SK-N-MC (cell line): ENCODE measurements at regions not wholly inside any gene's neighbourhood (a gene's known extent, or its start where the extent isn't known, plus 50 kb on each side); places are given as distances from the start of the nearest gene placed in this dataset.

Experiments
- EZH2 ChIP-seq: fragments of 200-600 bp; sonication (generic); IDR thresholded peaks from one replicate; pipeline ENCODE4 v1.6.1; 2017; ENCODE audit warnings: antibody characterized with exemption
- POLR2AphosphoS5 ChIP-seq: IDR thresholded peaks from 2 replicates; pipeline ENCODE4 v1.6.1; 2012; ENCODE audit warnings: mild to moderate bottlenecking, low read depth, low read length, borderline replicate concordance

- TF ChIP-seq EZH2 (no peak), POLR2AphosphoS5 (no peak)
Measured at GRCh38 chr20:11492846-11493245, 424.8 kb upstream of the BTBD3 start.
